22Rv1 (cell line): ENCODE measurements at regions not wholly inside any gene's neighbourhood (a gene's known extent, or its start where the extent isn't known, plus 50 kb on each side); places are given as distances from the start of the nearest gene placed in this dataset.

Experiments used
- ZFX ChIP-seq: fragments of 450-650 bp; IDR thresholded peaks from 2 replicates; pipeline ENCODE4 v1.6.1; 2017; ENCODE audit warnings: antibody characterized with exemption, borderline replicate concordance
- TF ChIP-seq, protein P1 (sequence below): fragments of 450-650 bp; IDR thresholded peaks from 2 replicates; pipeline ENCODE4 v1.5.1; 2017; ENCODE audit warnings: mild to moderate bottlenecking

DNA sequence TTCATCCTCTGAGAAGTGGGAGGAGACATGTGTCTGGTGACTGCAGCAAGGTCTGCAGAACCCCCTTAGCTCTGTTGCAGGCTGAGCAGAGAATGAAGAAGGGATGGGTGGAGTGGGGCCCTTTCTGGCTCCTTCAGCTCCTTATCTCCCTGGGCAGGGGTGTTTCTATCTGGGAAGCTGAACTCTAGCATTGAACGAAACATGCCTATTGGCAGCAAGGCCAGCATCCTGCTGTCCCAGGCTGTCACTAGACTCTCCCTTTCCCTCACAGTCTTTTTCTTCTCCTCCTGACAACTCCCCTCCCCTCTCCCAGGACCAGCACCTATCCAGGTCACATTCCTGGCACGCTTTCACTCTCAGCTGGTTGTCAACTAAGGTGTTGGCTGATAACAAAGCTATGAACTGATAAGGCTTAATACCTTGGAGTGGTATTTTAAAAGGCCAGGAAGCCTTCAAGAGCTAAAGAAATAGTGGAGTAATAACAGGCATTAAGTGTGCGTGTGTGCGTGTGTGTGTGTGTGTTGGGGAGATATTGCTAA is 128.8 kb upstream of the FZD8 start:
- TF ChIP-seq, protein P1, sequence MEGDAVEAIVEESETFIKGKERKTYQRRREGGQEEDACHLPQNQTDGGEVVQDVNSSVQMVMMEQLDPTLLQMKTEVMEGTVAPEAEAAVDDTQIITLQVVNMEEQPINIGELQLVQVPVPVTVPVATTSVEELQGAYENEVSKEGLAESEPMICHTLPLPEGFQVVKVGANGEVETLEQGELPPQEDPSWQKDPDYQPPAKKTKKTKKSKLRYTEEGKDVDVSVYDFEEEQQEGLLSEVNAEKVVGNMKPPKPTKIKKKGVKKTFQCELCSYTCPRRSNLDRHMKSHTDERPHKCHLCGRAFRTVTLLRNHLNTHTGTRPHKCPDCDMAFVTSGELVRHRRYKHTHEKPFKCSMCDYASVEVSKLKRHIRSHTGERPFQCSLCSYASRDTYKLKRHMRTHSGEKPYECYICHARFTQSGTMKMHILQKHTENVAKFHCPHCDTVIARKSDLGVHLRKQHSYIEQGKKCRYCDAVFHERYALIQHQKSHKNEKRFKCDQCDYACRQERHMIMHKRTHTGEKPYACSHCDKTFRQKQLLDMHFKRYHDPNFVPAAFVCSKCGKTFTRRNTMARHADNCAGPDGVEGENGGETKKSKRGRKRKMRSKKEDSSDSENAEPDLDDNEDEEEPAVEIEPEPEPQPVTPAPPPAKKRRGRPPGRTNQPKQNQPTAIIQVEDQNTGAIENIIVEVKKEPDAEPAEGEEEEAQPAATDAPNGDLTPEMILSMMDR: no peak
- TF ChIP-seq ZFX: no peak
